CD14-positive monocyte (primary cell): ENCODE measurements at regions not wholly inside any gene's neighbourhood (a gene's known extent, or its start where the extent isn't known, plus 50 kb on each side); places are given as distances from the start of the nearest gene placed in this dataset.

Source experiments
- DNase-seq, 3 donors: peaks; one replicate each; pipeline ENCODE4 v3.0.0-alpha.2; 2011 to 2022
- H2AFZ ChIP-seq: 2 replicates; pipeline ENCODE4 v1.6.0; 2012; ENCODE audit warnings: mild to moderate bottlenecking, low read depth, low read length, inconsistent platforms; ENCODE audit not compliant: insufficient read depth, poor library complexity, severe bottlenecking
- H3K27ac ChIP-seq, 2 donors: 1 replicate in 1 of 2; 2 replicates in 1 of 2; pipeline ENCODE4 v1.5.1; 2012 to 2013; ENCODE audit warnings: low read length in 2 of 2, control low read depth in 1 of 2, inconsistent platforms in 1 of 2, low read depth in 1 of 2, mild to moderate bottlenecking in 1 of 2
- H3K27me3 ChIP-seq, 2 donors: one replicate each; pipeline versions ENCODE4 v1.6.0 to v1.6.1; 2011 to 2013; ENCODE audit warnings: low read length in 2 of 2; ENCODE audit not compliant: control insufficient read depth in 2 of 2, insufficient read depth in 2 of 2
- H3K36me3 ChIP-seq, 2 donors: replicated peaks in 1 of 2; 1 replicate in 1 of 2; 2 replicates in 1 of 2; pipeline versions ENCODE4 v1.5.1 to v1.6.1; 2012 to 2013; ENCODE audit warnings: low read length in 2 of 2, control low read depth in 1 of 2, inconsistent platforms in 1 of 2, mild to moderate bottlenecking in 1 of 2; ENCODE audit not compliant: insufficient read depth in 2 of 2, control insufficient read depth in 1 of 2
- H3K4me1 ChIP-seq, 2 donors: 1 replicate in 1 of 2; 2 replicates in 1 of 2; pipeline versions ENCODE4 v1.5.1 to v1.6.1; 2012 to 2013; ENCODE audit warnings: low read length in 2 of 2, control low read depth in 1 of 2, inconsistent platforms in 1 of 2, mild to moderate bottlenecking in 1 of 2, moderate library complexity in 1 of 2; ENCODE audit not compliant: insufficient read depth in 2 of 2, control insufficient read depth in 1 of 2
- H3K4me2 ChIP-seq: replicated peaks from 2 replicates; pipeline ENCODE3; 2012; ENCODE audit warnings: low read length, moderate library complexity, mild to moderate bottlenecking; ENCODE audit not compliant: poor library complexity, severe bottlenecking; ENCODE audit errors: extremely low read depth
- H3K4me3 ChIP-seq, 3 experiments: fragments of 200-600 bp in 1 of 3; sonication (generic) in 1 of 3; replicated peaks in 1 of 3; 1 replicate in 2 of 3; 2 replicates in 1 of 3; pipeline ENCODE4 v1.5.1; 2011 to 2013; ENCODE audit warnings: low read length in 3 of 3, mild to moderate bottlenecking in 3 of 3, control low read depth in 2 of 3, low read depth in 2 of 3, inconsistent platforms in 1 of 3, moderate library complexity in 1 of 3
- H3K79me2 ChIP-seq: 2 replicates; pipeline ENCODE4 v1.6.0; 2012; ENCODE audit warnings: mild to moderate bottlenecking, control low read depth, inconsistent platforms, low read length, moderate library complexity; ENCODE audit not compliant: insufficient read depth
- H3K9ac ChIP-seq: 2 replicates; pipeline ENCODE4 v1.6.0; 2017; ENCODE audit warnings: low read length, mild to moderate bottlenecking; ENCODE audit not compliant: insufficient read depth, poor library complexity, severe bottlenecking
- H3K9me3 ChIP-seq, 2 donors: replicated peaks in 1 of 2; 1 replicate in 1 of 2; 2 replicates in 1 of 2; pipeline versions ENCODE4 v1.5.1 to v1.6.1; 2012 to 2013; ENCODE audit warnings: low read length in 2 of 2, control low read depth in 1 of 2; ENCODE audit not compliant: control insufficient read depth in 1 of 2, insufficient read depth in 1 of 2
- H4K20me1 ChIP-seq: 2 replicates; pipeline ENCODE4 v1.6.0; 2012; ENCODE audit warnings: mild to moderate bottlenecking, low read length, control low read depth, moderate library complexity; ENCODE audit not compliant: insufficient read depth
- H3K27ac Mint-ChIP-seq, 7 donors: one replicate each; pipeline ENCODE4 v1.8.0; 2020; ENCODE audit warnings: mild to moderate bottlenecking in 7 of 7, mixed read lengths in 7 of 7, moderate library complexity in 6 of 7, inconsistent platforms in 2 of 7
- H3K27me3 Mint-ChIP-seq, 3 donors: one replicate each; pipeline ENCODE4 v1.8.0; 2021 to 2022; ENCODE audit warnings: low read depth in 3 of 3, mild to moderate bottlenecking in 3 of 3, mixed read lengths in 3 of 3, moderate library complexity in 3 of 3, inconsistent platforms in 1 of 3
- H3K36me3 Mint-ChIP-seq, 2 donors: one replicate each; pipeline ENCODE4 v1.8.0; 2020; ENCODE audit warnings: mixed read lengths in 2 of 2, inconsistent platforms in 1 of 2, mild to moderate bottlenecking in 1 of 2
- H3K4me1 Mint-ChIP-seq: one replicate; pipeline ENCODE4 v1.8.0; 2020; ENCODE audit warnings: mild to moderate bottlenecking, mixed read lengths
- H3K4me3 Mint-ChIP-seq, 2 donors: one replicate each; pipeline ENCODE4 v1.8.0; 2020; ENCODE audit warnings: mild to moderate bottlenecking in 2 of 2, mixed read lengths in 2 of 2, moderate library complexity in 1 of 2
- H3K9me3 Mint-ChIP-seq, 7 donors: one replicate each; pipeline ENCODE4 v1.8.0; 2020 to 2022; ENCODE audit warnings: mixed read lengths in 7 of 7, mild to moderate bottlenecking in 6 of 7, moderate library complexity in 6 of 7, inconsistent platforms in 2 of 7
- WGBS: methylation state at CpG from one replicate; pipeline ENCODE4 v1.1.5; 2013; ENCODE audit warnings: missing lambda C conversion rate; ENCODE audit not compliant: insufficient coverage; 5-methylcytosine and 5-hydroxymethylcytosine counted together
- intact Hi-C, 2 donors: fragments of 100-400 bp; cut with micrococcal nuclease; formaldehyde crosslinking; loops; one replicate each; pipeline versions ENCODE4 v1.15.0 to v1.15.1; 2023
- TF ChIP-seq, protein P1 (sequence below): fragments of 200-600 bp; IDR thresholded peaks from one replicate; pipeline ENCODE4 v1.8.0; 2022; ENCODE audit warnings: antibody characterized with exemption, mild to moderate bottlenecking

DNA sequence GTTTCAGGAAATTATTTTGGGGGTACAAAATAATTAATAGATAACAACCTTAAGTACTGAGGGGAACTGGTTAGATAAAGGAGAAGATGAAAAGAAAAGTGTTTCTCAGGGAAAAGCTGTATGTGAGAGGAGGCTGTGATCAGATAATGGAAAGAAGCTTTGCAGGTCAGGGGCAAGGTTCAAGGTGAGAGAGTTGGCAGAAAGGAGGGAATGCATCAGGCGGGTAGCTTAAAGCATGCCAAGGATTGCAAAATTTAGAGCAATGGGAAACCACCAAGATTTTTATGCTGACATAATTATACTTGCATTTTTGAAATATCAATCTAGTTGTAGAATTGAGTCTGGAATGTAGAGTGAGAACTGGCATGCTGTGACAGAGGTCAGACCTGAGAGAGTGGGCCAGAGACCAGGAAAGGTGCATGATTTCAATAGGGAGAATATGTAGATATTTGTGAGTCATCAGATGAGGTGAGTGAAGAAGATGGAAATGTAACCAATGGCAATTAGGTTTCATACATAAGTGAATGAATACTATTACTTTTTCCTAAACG is 508.7 kb downstream of the TRIML1 start:
- Histone ChIP-seq H3K4me2 (no peak overlapping the region), H3K9me3 (peaks cover 0 to 2% of the 10 kb centered on the region in 2 donors), H3K27ac (no peak overlapping the region), H4K20me1 (no peaks in the 10 kb centered on the region), H3K4me3 (no peak overlapping the region), H3K79me2 (no peaks in the 10 kb centered on the region), H3K9ac (no peak overlapping the region), H3K4me1 (no peaks in the 10 kb centered on the region), H3K27me3 (no peaks in the 10 kb centered on the region), H3K36me3 (no peaks in the 10 kb centered on the region), H2AFZ (no peak overlapping the region)
- TF ChIP-seq, protein P1, sequence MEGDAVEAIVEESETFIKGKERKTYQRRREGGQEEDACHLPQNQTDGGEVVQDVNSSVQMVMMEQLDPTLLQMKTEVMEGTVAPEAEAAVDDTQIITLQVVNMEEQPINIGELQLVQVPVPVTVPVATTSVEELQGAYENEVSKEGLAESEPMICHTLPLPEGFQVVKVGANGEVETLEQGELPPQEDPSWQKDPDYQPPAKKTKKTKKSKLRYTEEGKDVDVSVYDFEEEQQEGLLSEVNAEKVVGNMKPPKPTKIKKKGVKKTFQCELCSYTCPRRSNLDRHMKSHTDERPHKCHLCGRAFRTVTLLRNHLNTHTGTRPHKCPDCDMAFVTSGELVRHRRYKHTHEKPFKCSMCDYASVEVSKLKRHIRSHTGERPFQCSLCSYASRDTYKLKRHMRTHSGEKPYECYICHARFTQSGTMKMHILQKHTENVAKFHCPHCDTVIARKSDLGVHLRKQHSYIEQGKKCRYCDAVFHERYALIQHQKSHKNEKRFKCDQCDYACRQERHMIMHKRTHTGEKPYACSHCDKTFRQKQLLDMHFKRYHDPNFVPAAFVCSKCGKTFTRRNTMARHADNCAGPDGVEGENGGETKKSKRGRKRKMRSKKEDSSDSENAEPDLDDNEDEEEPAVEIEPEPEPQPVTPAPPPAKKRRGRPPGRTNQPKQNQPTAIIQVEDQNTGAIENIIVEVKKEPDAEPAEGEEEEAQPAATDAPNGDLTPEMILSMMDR, result no peak
- intact Hi-C loops, result no loop called here
- Mint-ChIP-seq H3K9me3 (peaks cover 0 to 9% (median 0%) of the 10 kb centered on the region in 7 donors), H3K27ac (no peak overlapping the region), H3K27me3 (no peaks in the 10 kb centered on the region), H3K36me3 (no peaks in the 10 kb centered on the region), H3K4me3 (no peak overlapping the region), H3K4me1 (no peaks in the 10 kb centered on the region)
- WGBS, result no CpG with 5 or more reads among the region's 2 CpGs
- DNase-seq, result no peak

DNA sequence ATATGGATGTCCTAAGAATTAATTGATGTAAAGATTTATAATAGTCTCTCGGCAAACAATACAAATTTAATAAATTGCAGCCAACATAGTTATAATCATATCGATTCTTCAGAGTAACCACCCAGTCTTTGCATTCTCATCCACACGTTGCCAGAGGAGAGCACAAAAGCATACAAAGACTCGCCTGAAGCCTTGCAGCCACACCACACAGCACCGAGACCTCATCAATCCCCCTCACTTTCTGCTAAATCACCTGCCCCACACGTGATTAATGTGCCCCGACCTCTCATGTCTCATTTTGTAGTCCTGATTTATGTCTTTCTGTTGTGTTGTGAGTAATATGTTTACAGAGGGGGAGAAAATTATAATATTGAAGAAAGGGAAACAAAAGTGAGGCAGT is 510.4 kb downstream of the TRIML1 start:
- no peak overlapping the region for H3K4me3 Mint-ChIP-seq
- no peaks in the 10 kb centered on the region for H3K36me3 ChIP-seq
- H2AFZ ChIP-seq, result no peak overlapping the region
- H3K4me2 ChIP-seq, result no peak overlapping the region
- H4K20me1 ChIP-seq, result no peaks in the 10 kb centered on the region
- WGBS, result 88% methylated on average over 3 of the region's 7 CpGs
- H3K9me3 Mint-ChIP-seq, result peaks cover 0 to 6% (median 2%) of the 10 kb centered on the region in 7 donors
- H3K79me2 ChIP-seq, result no peaks in the 10 kb centered on the region
- H3K36me3 Mint-ChIP-seq, result no peaks in the 10 kb centered on the region
- no peak overlapping the region for H3K27ac ChIP-seq
- H3K4me3 ChIP-seq, result no peak overlapping the region
- TF ChIP-seq, protein P1, result no peak
- H3K9me3 ChIP-seq, result peaks cover 0 to 2% of the 10 kb centered on the region in 2 donors
- no peaks in the 10 kb centered on the region for H3K27me3 ChIP-seq
- intact Hi-C loops, result no loop called here
- no peak overlapping the region for H3K9ac ChIP-seq
- DNase-seq, result no peak
- H3K4me1 ChIP-seq, result no peaks in the 10 kb centered on the region
- H3K4me1 Mint-ChIP-seq, result no peaks in the 10 kb centered on the region
- no peak overlapping the region for H3K27ac Mint-ChIP-seq
- H3K27me3 Mint-ChIP-seq, result peaks cover 0 to 1% (median 0%) of the 10 kb centered on the region in 3 donors
